ENCODE measurements at regions not wholly inside any gene's neighbourhood (a gene's known extent, or its start where the extent isn't known, plus 50 kb on each side); places are given as distances from the start of the nearest gene placed in this dataset.
A peak's percentile ranks its signal among the peaks of the same experiment; 100 is the strongest.
"Not testable (repeated sequence)": the region's sequence is repeated elsewhere in the genome, so short reads cannot be mapped to it uniquely, and the experiment has no call there.

DNA sequence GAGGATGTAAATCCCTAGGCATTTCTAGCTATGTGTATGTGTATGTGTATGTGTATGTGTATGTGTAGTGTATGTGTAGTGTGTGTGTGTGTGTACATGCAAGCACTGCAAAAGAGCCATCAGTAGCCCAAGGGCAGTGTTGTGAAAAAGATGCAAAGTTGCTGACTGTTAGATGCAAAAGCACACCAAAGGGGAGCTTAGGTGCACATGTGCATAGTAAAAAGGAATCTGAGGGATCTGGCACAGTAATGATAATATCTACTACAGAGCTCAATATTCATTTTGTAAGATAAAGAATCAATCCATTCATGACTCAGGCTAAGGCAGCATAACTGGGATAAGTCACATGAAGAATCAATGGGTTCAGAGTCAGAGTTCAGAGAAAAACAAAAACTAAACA is 80.2 kb downstream of the TMEM47 start:
- DNase-seq (ENCODE audit: low spot score): no peak

DNA sequence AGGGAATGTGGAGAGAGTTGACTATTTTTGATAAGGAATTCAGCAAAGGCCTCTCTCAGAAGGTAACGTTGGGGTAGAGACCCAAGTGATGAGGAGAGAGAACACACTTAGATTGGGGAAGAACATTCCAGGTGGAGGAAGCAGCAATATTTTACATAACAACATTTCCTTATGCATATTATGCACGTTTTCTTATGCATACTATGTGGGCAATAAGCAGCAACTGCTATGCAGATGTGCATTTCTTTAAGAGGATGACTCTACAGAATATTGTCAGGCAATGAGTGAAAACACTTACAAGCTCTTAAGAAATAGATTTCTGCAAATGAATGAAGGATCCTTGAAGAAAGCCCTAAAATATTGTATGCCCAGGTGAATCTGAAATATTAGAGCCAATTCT is 91.1 kb downstream of the TMEM47 start:
- no peak for DNase-seq (ENCODE audit: low spot score)

DNA sequence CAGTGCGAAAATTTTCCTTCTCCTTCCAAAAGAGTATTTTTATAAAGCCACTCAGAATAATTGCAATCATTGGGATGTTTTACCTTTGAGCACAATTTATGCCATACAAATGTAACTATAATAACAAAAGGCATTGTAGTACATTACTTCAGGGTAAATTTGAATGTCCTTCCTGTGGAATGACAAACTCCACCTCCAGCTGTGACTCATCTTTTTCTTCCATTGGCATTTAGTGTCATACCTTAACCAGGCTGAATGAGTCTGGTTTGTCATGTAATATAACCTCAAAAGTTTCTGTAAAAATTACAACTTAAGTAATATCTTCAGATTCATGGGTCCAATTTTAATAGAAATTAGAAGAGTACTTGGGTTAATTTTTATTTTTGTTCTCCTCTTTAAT is 93.3 kb downstream of the TMEM47 start:
- no peak for DNase-seq (ENCODE audit: low spot score)

DNA sequence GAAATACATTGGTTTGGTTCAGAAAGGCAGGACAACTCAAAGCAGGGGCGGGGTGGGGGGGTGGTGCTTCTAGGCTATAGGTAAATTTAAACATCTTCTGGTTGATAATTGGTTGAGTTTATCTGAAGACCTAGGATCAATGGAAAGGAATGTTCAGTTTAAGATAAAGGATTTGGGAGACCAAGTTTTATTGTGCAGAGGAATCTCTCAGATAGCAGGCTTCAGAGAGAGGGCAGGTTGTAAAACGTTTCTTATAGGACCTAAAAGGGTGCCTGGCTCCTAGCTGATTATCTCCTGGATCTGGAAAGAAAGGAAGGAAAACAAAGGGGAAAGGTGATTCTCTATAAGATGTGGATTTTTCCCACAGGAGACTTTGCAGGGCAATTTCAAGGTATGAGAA is 94.0 kb downstream of the TMEM47 start:
- DNase-seq (ENCODE audit: low spot score): no peak

DNA sequence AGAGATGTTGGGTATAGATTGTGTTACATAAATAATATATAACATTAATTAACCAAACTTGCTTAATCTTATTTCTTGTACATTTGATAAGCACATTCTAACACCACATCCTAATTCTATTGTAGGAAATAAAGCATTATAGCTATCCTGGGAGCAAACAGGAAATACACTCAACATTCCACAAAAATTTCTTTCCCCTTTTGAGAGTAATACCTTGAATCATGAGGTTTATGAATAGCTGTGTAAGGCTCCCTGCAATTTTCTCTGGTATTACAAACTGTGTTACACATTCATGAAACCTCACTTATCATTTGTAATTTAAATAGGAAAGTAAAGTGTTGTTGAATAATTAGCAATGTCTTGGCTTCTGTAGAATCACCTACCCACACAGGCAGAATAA is 95.1 kb downstream of the TMEM47 start:
- no peak for DNase-seq (ENCODE audit: low spot score)

DNA sequence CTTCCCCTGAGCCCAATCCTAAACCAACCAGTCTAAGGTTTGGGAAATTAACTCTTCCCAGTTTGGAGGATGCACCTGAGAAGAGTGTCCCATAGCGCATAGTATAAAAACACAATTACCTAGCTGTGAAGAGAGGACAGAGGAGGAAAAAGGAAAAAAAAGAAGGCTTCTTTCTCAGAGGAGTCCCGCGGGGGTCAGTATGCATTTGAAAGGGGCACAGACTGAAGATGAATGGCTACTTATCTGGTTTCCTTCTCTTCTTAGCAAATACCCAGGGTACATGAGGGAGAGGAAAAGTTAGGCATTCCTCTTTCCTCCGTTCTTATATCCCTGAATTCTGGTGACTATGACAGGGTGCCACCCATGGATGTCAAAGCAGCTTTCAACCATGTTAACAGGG is 96.9 kb downstream of the TMEM47 start:
- DNase-seq (ENCODE audit: low spot score): no peak

DNA sequence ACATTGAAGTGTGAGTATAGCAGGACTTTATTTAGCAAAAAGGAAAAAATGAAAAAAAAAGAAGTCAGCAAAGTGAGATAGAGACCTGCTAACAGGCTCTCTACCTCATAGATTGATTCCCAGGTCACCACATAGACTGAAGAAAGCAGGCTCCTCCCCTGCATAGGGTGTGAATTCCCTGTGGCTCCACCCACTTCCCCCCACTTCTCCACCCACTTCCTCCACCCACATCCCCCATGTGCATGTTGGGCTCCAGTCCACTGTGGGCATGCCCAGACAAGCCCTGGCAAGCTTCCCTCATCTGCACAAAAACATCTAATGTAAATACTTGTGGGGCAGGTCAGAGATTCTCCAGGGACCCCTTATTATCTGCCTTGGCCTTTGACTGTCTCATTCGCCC is 97.8 kb downstream of the TMEM47 start:
- DNase-seq (ENCODE audit: low spot score): peak; percentile 11

DNA sequence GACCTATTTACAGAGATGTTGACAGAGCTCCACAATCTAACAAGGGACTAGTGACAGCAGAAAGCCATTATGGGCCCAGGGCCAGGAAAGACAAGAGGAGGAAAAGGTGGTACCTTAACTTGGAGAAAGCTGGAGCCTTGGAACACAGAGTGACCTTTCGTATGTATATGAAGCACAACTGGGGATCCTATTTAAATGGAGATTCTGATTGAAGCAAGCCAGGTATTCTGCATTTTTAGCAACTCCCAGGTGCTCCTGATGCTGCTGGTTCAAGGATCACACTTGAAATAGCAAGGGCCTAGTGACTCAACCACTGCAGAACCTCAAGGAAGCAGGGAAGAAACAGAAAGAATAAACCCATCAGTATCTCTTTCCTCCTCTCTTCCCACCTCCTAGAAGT is 99.4 kb downstream of the TMEM47 start:
- peak; percentile 6 for DNase-seq (ENCODE audit: low spot score)

DNA sequence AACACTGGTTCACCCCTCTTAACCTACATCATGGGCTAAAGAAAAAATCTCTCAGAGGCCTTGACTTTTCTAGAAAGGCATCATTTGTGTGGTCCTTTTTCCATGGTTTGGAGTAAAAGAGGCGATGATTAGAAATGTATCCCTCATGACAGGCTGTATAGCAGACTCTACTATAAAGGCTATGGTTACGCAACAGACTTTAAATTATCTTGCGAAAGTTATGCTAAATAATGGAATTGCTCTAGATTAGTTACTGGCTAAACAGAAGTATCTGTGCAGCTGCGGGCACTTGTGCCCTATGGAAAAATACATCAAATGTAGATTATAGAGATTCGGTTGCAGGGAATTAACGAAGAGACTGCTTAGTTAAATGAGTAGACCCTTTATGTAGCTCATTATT is 101.6 kb downstream of the TMEM47 start:
- no peak for DNase-seq (ENCODE audit: low spot score)

DNA sequence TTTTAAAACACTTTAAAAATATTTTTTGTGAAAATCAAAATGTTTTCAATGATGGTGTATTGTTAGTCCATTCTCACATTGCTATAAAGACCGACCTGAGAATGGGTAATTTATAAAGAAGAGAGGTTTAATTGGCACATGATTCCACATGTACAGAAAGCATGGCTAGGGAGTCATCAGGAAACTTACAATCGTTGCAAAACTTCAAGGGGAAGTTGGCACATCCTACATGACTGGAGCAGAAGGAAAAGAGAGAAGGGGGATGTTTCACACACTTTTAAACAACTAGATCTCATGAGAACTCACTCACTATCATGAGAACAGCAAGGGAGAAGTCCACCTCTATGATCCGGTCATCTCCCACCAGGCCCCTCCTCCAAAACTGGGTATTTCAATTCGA is 110.7 kb downstream of the TMEM47 start:
- DNase-seq (ENCODE audit: low spot score): no peak

DNA sequence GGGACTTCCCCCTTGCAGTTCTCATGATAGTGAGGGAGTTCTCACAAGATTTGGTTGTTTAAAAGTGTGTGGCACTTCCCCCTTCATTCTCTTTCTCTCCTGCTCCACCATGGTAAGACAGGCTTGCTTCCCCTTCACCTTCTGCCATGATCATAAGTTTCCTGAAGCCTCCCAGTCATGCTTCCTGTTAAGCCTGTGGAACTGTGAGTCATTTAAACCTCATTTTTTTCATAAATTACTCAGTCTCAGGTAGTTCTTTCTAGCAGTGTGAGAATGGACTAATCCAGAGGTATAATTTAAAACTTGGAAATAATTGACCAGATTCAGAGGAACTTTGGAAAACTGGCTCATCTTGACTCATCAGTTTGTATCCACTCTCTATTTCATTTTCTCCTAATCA is 129.0 kb downstream of the TMEM47 start:
- no peak for DNase-seq (ENCODE audit: low spot score)

DNA sequence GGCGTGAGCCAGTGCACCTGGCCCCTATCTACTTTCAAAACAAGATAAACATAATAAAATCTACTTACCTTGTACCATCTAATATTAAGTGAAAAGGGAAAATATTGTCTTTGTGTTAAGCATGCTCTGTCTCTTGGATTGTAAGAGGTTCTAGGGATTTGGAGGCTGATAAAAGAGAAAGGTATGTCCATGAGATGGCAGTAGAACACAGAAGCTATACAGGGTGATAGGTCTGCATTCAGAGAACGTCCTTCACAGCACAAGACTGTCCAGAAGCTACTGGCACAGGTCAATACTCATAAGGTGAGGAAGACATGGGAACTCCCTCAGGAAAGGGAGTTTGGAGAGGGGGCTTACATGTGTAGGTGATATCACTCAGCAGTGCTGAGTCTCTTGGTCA is 135.5 kb downstream of the TMEM47 start:
- peak; percentile 8 for DNase-seq (ENCODE audit: low spot score)

DNA sequence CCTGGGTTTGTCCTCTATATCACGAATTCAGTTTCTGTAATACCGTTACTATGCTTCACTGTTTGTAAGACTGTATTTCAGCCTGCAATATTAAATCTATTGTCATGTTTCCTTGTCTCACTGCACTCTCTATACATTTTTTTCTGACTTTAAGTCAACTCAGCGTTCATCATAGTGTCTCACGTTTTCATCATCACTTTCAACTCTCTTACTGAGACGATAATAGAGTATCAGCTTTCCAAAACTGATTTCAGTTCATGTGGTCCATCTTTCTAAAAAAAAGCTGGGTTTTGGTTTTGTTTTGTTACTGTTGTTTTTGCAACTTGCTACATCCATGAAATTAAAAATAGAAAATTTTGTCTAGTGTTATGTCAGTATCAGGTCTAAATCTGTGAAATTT is 147.7 kb downstream of the TMEM47 start:
- no peak for DNase-seq (ENCODE audit: low spot score)

DNA sequence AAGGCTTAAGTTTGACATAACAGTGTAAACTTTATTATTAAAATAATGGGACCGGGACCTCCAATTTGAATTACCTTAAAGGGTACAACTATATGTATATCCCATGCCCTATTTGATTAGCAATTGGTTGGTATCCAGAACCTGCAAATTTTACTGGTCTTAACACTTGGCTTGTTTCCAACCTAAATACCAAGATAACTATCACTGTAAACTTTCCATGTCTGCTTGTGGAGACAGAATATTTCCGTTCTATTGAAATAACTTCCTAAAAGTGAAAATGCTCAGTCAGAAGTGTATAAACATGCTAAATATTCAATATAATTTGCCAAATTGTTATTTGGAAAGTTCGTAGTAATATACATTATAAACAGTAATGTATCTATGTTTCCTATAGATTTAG is 154.0 kb downstream of the TMEM47 start:
- DNase-seq (ENCODE audit: low spot score): no peak

DNA sequence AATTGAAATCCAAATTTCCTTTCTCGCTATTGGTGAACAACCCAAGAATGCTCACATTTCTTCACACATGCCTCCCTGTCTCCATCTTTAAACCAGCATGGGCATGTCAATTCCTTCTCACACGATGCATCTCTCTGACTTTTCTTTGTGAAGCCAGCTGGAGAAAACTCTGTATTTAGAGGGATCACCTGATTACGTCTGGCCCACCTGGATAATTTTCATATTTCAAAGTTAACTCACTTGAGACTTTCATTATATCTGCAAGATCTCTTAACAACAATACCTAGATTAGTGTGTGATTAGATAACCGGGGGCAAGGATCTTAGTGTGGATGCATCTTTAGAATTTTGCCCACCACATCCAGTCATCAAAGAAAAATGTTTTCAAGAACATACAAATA is 164.0 kb downstream of the TMEM47 start:
- no peak for DNase-seq (ENCODE audit: low spot score)

DNA sequence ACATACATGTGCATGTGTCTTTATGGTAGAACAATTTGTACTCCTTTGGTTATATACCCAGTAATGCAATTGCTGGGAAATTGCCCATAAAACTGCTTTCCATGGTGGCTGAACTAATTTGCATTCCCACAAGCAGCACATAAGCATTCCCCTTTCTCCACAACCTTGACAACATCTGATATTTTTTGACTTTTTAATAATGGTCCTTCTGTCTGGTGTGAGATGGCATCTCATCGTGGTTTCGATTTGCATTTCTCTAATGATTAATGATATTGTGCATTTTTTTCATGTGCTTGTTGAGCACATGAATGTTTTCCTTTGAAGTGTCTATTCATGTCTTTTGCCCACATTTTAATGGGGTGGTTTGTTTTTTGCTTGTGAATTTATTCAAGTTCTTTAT is 166.0 kb downstream of the TMEM47 start:
- no peak for DNase-seq (ENCODE audit: low spot score)

DNA sequence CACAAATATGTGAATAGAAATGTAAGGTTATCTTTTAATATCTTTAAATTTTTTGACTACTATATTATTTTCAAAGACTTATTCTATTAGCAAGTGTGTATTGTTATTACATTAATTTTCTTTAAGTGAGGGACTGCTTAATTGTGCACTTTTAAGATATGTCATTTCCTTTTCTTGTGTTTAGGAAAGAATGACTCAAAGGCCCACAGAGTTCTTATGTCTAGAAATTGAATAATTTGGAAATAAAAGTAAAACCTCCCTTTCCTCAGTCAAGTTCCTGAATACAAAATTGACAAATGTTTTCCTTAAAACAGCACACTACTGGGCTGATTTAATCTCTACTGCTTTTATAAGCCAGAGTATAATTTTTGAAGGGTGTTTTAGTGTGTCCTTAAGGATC is 169.7 kb downstream of the TMEM47 start:
- no peak for DNase-seq (ENCODE audit: low spot score)

DNA sequence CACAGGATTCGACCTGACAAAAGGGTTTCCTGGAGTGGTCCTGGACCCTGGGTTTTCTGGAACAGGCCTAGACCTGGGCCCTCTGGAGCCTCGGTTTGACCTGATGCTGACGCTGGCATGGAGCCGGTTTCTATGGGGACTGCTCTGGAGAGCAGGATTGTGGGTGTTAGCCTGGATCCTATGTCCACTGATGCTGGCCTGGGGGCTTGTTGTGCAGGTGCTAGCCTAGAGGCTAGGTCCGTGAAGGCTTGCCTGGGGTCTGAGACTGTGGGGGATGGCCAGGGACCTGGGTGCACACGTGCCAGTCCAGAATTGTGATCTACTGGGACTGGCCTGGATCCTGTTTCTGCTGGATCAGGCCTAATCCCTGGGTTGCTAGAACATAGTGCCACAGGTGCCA is 173.1 kb downstream of the TMEM47 start:
- no peak for DNase-seq (ENCODE audit: low spot score)

DNA sequence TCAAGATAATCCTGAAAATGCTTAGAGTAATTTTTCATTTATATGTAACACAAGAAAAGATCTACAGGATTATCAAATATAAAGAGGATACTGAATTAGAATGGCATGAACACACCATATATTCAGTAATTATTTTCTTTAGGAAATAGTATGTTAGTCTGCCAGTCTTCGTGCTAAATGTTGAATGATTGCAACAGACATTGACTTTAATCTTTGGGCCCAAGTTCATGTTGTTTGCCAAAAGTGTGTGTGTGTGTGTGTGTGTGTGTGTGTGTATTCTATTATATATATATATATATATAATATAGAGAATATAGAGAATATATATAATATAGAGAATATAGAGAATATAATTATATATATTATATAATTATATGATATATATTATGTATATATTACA is 186.6 kb downstream of the TMEM47 start:
- no peak for DNase-seq (ENCODE audit: low spot score)

DNA sequence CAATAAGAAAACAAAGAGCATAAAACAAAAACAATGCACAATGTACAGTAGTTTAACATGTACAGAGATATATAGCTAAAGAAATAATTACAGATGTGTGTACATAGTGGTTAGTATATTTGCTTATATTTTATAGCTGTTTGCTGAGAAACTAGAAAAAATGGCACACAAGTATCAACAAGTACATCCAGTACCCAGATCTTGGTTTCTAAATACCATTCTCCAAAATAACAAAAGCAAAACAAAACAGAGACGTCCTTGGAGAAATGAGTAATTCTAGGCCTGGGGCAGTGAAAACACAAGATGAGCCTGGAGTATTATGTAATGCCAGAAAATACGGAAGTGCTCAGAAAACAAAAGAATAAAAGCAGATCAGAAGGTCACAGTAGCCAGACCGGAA is 189.6 kb downstream of the TMEM47 start:
- DNase-seq (ENCODE audit: low spot score): no peak

DNA sequence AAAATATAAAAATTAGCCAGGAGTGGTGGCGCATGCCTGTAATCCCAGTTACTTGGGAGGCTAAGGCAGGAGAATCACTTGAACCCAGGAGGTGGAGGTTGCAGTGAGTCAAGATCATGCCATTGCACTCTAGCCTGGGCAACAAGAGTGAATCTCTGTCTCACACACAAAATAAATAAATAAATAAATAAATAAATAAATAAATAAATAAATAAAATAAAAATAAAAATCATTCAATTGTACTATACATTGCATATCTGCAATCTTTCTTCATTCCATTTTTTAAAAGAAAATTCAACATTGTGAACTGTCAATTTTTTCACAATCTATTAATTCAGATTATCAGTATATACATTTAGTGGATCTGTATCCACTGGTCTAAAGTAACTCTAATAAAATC is 193.9 kb downstream of the TMEM47 start:
- DNase-seq (ENCODE audit: low spot score): not testable (repeated sequence)

DNA sequence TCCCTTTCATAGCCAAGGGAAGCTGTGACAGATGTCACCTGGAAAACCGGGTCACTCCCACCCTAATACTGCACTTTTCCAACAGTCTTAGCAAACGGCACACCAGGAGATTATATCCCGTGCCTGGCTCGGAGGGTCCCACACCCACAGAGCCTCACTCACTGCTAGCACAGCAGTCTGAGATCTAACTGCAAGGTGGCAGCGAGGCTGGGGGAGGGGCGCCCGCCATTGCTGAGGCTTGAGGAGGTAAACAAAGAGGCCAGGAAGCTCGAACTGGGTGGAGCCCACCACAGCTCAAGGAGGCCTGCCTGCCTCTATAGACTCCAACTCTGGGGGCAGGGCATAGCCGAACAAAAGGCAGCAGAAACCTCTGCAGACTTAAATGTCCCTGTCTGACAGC is 199.2 kb downstream of the TMEM47 start:
- DNase-seq (ENCODE audit: low spot score): not testable (repeated sequence)

DNA sequence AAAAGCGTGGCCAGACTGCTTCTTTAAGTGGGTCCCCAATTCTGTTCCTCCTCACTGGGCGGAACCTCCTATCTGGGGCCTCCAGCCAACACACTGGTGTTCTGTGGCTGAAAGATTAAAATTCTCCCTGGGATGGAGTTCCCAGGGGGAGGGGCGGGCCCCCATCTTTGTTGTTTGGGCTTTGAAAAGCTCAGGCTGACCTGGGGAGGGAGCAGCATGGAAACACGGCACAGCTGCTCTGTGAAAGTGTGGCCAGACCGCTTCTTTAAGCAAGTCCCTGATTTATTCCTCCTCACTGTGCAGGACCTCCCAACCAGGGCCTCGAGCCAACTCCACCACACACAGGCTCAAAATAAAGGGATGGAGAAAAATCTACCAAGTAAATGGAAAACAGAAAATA is 219.5 kb downstream of the TMEM47 start:
- DNase-seq (ENCODE audit: low spot score): no peak

DNA sequence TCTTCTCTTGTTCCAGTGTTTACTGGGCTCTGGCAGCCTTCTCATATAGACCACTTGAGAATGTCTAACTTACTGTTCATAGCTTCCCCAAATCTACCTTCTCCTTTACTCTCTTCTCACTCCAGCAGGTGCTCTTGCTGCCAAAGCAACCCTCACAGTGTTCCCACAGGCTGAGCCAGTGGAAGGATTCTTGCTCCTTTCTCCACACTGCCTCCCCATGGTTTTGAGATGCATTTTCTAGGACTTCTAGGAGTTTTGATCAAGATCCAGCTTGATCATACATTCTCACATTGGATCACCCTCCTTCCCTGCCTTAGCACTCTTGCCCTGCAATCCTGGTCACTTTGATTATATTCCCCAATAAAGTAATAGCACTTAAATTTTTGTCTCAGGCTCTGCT is 230.8 kb downstream of the TMEM47 start:
- DNase-seq (ENCODE audit: low spot score): peak; percentile 10

DNA sequence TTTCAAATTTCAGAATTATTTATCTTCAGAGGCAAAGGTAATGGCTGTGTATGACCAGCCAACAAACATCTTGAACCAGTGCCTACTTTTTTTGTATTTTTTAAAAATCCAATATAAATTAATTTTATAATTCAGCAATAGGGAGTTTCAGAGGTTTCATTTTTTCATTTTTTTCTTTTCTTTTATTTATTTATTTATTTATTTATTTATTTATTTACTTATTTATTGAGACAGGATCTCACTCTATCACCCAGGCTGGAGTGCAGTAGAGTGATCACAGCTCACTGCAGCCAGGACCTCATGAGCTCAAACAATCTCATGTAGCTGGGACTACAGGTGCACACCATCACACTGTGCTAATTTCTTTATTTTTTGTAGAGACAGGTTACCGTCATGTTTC is 250.5 kb downstream of the TMEM47 start:
- DNase-seq (ENCODE audit: low spot score): no peak
